ENCODE measurements at regions not wholly inside any gene's neighbourhood (a gene's known extent, or its start where the extent isn't known, plus 50 kb on each side); places are given as distances from the start of the nearest gene placed in this dataset.

DNA sequence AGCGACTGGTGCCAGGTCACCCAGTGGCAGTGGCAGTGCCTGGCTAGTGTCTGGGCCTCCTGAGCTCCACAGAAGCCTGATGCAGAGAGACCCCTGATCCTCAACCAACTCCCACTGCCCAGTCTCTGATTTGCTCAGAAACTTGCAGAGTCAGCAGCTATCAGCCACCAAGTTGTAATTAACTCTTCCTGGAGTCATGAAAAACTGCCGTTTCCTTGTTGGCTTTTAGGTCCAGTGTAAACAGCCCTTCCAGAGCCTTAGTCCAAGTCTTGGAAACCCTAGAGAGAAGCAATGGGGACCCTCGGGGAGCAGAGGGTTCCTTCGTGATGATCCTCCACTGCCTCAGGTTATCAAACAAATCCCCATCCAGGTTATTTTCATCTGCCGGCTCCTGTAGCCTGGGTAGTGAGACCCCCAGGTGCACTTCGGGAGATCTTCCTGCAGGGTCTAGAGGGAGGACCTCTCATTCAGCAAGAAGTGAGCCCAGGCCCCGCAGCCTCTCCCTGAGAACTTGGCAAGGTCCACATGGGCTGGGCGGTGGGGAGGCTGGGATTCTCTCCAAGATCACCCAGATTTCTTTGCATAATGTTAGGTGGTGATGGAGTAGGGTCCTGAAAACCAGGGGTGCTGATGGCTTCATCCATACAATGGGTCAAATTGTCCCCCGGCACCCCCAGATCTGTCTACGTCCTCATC is 137.7 kb upstream of the HDAC4 start:
- no peak for DNase-seq

DNA sequence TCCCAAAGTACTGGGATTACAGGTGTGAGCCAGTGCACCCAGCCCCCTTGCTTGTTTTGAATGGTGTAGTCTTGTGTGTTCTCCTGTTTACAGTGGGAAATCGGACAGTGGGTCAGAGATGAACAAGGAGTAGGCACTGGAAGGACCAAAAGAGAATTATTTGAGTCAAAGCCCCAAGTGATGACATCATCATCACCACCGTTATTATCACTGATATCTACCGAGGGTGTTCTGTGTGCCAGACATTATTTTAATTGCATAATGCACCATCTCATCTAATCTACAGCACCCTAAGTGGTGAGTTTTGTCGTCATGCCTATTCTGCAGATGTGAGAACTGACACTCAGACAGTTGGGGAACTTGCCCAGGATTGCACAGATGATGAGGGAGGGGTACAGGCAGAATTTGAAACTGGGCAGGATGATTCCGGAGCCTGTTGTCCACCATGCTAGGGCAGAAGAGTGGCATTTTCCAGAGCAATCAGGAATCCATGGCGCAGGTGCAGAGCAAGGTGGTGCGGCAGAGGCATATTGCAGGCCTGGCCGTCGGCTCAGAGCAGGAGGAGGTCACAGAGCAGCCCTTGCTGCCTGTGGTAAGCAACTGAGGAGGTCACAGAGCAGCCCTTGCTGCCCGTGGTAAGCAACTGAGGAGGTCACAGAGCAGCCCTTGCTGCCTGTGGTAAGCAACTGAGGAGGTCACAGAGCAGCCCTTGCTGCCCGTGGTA is 137.0 kb upstream of the HDAC4 start:
- no peak for DNase-seq

GRCh38 chr2:239536186-239536585 is 135.4 kb upstream of the HDAC4 start:
- no peak for DNase-seq

DNA sequence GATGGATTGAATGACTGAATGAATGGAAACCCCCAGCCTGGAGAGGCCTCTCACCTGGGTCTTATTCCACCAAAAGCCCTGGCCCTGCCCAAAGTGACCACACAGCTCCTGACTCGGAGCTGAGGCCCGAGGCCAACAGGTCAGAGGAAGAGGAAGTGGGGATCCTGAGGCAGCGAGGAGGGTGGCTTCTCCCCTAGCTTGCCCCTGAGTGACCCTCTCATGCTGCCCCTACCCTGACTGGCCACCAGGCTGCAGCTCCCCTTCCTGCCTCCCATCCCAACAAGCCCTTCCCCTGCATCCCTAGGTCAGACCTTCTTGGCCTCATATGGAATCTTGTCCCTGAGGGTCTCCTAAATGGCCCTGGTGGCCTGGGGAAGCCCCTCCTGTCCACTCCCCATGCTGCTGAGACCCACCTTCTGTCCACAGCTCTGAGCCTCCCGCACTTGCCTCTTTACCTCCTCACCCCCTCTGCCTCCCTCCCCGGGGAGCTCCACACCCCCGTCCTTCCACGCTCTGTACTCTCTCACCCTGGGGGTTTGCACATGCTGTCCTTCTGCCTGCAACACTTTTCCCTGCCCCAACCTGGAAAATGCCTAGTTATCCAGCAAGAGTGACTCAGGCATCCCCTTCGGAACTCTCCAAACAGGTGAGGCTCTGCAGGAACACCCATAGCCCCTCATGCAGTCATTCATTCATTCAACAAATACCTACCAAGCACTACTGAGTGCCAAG is 134.8 kb upstream of the HDAC4 start:
- no peak for DNase-seq

GRCh38 chr2:239534581-239535412 is 134.0 kb upstream of the HDAC4 start:
- no peak for DNase-seq

DNA sequence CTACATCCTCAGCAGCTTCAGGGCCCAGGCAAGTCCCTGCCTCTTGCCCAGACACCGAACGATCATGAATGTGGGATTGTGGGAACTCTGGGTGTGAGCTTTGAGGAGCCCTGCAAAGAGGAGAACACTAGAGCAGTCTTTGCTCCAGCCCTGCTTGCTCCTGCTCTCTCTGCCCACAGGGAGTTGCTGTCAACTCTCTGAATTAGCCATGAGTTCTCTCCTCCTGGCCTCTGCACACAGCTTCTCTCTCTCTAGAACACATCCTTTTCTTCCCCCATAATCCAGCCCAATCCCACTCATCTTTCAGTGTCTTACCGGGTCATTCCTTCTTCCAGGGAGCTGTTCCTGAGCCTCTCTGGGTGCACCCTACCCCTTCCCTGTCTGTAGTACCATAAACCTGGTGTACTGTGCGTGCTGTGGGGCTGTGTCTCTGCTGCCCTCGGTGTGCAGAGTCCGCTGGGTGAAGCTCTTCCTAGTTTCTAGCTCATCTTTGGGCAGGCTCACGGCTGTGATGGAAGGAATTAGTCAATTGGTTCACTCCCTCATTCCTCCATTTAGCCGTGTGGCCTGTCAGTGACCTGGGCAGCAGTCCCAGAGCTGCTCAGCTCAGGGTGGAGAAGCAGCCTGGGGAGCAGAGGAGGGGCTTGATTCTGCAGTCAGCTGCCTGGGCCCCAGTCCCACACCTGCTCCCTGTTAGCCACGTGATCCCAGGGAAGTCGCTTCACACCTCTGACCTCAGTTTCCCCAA is 132.9 kb upstream of the HDAC4 start:
- DNase-seq, result no peak

DNA sequence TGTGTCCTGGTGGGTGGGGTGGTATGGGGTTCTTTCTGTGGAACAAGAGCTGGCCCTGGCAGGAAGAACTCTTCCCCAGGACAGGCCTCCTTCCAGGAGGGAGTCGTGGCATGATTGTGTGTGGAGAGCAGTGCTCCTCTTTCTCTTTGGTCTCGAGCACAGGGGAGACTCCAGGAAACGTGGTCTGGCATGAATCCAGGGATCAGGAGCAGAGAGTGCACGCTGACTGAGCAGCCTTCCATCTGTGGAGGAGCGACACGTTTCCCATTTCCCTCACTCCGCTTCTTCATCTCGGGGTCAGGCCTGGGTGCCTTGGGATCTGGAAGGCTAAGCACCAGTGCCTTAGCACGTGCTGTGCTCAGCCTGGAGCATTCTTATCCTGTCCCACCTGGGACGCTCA is 132.0 kb upstream of the HDAC4 start:
- DNase-seq, result no peak

DNA sequence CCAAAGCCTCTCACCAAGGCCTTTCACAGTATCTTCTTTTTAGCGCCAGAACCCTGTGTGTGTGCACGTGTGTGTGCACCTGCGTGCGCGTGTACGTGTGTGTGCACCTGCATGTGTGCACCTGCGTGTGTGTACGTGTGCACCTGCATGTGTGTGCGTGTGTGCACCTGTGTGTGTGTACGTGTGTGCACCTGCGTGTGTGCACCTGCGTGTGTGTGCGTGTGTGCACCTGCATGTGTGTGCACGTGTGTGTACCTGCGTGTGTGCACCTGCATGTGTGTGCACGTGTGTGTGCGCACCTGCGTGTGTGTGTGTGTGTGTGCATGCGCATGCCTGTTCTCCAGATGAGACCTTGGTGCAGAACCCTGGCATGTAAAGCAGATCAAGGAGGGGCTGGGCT is 131.4 kb upstream of the HDAC4 start:
- no peak for DNase-seq

- DNase-seq, result no peak
These were observed 130.8 kb upstream of the HDAC4 start for GRCh38 chr2:239531456-239532241.

GRCh38 chr2:239530749-239531316 is 130.0 kb upstream of the HDAC4 start:
- no peak for DNase-seq

DNA sequence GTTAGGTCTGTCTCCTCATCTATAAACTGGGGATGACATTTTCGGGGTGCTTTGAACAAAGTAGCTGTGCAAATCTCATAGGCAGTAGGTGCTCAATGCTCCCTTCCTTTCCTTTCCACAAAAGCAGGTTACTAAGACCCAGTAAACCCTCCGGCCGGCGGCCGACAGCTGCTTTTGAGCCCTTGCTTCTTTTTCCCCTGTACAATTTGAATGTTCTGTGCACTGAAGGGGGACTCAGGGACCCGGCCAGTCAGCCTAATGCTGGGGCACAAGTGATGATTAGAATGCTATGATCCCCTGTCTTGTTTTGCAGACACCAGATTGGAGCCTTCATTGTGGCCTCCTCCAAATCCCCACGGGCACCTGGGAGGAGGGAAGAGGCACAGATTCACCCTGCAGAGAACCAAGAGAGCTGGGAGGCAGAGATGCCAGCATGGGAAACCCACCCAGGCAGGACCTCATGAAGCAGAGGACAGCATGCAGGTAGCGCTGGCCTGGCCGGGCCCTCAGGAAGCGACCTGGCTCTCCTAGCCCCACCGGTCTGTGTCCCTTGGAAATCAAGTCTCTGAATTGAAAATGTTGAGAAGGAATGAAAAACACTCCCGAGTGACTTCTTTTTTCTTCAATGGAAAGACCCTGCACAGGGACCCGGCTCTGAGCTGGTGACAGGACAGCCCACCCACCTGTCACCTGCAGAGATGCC is 128.6 kb upstream of the HDAC4 start:
- no peak for DNase-seq

DNA sequence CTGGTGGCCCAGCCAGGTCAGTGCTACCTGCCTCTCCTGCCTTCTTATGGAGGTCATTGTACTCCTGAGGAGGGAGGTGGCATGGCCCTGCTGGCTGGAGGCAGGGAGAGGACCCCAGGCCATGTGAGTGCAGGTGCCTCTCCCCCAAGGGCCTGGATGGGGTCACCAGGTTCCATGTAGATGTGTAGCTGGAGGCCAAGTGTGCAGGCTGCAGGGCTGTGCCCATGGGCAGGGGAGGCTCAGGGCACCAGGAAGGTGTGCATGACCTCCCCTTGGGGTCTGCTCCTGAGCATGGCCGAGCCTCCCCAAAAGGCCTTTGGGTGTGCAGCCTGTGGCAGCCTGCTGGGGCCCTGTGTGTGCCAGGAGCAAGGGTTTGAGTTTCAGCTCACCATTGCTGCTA is 128.1 kb upstream of the HDAC4 start:
- DNase-seq, result no peak

DNA sequence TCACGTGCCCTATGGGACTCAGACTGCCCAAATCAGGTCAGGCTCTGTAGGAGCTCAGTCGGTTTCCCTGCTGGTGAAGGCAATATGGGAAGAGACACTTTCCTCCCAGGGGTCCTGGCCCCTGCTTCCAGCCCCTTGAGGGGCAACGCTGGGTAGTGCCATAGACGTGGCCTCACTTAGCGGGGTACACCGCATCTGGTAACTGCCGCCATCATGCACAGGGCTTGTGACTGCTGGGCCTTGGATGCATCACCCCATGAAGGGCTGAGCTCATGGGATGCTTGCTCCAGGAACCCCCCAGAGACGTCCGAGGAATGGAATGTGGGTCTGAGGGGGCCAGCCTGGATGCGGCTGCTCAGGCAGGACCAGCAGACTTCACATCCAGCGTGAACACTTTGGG is 127.3 kb upstream of the HDAC4 start:
- no peak for DNase-seq

- no peak for DNase-seq
These were observed 126.0 kb upstream of the HDAC4 start for GRCh38 chr2:239526666-239527415.

GRCh38 chr2:239526038-239526437 is 125.2 kb upstream of the HDAC4 start:
- no peak for DNase-seq

- DNase-seq, result no peak
These were observed 123.1 kb upstream of the HDAC4 start for GRCh38 chr2:239523954-239524330.

- DNase-seq, result no peak
These were observed 122.5 kb upstream of the HDAC4 start for GRCh38 chr2:239523147-239523953.

- no peak for DNase-seq
These were observed 121.9 kb upstream of the HDAC4 start for GRCh38 chr2:239522740-239523119.
